ENCODE measurements at regions not wholly inside any gene's neighbourhood (a gene's known extent, or its start where the extent isn't known, plus 50 kb on each side); places are given as distances from the start of the nearest gene placed in this dataset.

- FAIRE-seq: no peak
Measured at GRCh38 chr3:144235489-144235888, 263.9 kb downstream of the DIPK2A start.

- no peak for FAIRE-seq
Measured at GRCh38 chr3:144237351-144237750, 265.7 kb downstream of the DIPK2A start.

DNA sequence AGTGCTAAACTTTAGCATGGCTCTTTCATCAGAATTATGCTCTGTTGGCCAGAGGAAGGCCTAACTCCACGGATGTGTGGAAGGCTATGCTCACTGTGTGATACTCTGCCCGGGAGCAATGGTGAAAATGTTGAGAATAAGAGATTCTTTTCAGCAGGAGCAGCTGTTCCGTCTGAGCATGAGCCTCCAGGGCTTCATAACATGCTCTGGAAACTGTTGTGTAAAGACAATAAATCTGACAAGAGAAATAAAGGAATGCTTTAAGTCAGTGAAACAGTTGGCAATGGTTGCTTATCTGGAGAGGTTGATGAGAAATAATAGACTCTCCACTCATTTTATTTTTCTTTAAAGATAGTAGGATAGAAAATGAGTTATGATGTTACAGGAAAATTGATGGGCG is 269.8 kb downstream of the DIPK2A start:
- FAIRE-seq: no peak

DNA sequence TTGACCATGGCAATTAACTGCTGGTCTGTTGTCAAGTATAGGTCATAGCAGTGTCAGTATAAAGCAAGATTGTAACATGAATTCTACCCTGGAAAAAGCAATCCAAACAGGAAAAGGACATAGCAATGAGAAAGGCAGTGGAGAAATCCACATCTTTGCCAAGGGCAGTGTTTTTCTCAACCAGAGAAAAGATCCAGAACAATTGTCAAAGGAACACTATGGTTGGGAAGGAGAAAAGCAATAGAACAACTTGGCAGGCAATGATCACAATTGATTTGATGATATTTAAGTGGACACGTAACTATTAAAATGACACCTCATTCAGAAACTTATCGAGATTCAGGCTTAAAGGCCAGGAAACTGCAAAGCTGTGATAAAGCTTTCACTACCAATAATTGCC is 271.1 kb downstream of the DIPK2A start:
- FAIRE-seq: no peak

GRCh38 chr3:144244662-144245061 is 273.0 kb downstream of the DIPK2A start:
- no peak for FAIRE-seq

DNA sequence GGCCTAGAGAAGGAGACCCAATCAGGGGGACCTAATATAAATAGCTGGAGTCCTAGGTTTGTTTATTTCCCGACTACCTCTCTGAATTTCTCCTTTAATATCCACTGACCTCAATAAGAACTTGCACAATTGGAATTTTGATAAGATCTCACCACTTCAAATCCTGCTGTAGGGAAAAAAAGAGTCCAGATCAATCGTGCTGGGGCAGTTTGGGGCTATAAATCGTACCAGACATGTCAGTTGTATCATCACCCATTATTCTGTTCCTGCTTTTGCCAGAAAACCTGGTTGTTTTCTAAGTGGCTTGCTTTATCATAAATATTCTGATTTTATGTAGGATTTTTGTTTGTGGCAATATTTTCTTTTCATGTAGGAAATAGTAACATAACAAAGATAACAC is 281.3 kb downstream of the DIPK2A start:
- FAIRE-seq: no peak

GRCh38 chr3:144257381-144257780 is 285.8 kb downstream of the DIPK2A start:
- no peak for FAIRE-seq

DNA sequence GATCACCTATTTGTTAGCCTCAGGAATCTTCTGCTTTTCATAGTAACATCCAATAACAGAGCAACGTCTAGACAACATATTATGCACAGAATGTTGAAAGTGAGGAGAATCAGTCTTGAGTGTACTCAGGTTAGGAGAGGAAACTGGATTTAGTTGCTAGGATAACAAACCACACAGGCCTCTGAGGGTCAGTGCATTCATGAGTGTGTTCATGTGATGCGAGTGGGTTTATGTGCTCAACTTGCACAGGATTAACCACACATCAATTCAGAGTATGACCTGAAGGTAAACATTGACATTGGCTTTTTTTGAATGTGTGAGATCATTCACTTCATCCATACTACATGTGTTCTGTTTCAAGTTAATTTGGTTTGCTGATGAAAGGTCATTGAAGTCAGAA is 287.6 kb downstream of the DIPK2A start:
- FAIRE-seq: peak; percentile 9

DNA sequence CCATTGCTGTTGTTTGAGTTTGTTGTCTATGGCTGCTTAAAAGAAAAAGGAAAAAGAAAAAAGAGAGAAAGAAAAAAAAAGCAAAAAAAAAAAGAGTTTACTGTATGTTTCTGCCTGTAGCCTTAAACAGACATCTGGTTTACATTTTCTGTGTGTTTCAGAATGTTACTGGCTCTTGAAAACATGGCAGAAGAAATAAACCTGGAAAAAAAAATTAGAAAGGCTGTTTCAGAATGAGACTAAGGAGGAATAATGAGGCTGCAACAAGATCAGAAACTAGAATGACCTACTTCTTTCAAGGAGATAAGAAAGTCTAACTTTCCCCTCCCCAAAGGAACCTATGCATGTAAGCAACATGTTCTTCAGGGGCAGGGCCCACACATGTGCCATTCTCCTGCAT is 292.1 kb downstream of the DIPK2A start:
- FAIRE-seq: no peak

DNA sequence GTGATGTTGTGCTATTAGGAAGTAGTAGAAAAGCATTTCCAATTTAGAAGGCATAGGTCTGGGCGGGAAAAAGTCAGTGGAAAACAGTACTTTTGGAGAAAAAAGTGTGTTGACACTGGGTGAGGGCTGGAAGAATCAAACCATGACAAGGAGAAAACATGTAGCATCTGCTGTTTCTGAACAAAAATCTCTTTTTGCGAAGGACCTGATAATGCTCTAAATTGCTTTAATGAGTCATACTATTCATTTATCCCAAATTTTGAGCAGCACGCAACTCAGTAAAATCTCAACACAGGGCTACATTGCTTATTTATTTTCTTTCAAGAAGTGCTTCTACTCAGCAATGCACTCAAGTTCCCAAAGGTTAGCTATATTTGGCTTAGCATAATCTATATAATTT is 292.7 kb downstream of the DIPK2A start:
- no peak for FAIRE-seq

DNA sequence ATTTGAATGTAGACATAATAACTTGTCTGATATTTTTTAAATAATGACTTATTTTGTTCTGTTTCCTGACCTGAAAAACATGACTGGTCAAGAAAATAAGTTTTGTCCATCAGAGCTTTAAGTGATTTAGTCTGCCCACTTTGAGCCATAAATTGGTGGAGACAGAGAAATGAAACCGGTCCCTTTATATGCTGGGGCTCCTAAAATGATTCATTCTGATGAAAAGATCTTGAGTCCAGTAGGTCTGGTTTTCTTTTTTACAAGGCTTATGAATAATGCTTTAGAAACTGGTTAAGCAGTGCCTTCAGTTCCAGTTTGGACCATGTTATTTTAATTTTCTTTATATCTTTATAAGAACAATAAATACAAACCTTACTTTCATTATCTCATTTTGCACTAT is 293.2 kb downstream of the DIPK2A start:
- no peak for FAIRE-seq

- FAIRE-seq: no peak
Measured at GRCh38 chr3:144265542-144266100, 294.0 kb downstream of the DIPK2A start.

GRCh38 chr3:144270100-144270499 is 298.5 kb downstream of the DIPK2A start:
- no peak for FAIRE-seq

DNA sequence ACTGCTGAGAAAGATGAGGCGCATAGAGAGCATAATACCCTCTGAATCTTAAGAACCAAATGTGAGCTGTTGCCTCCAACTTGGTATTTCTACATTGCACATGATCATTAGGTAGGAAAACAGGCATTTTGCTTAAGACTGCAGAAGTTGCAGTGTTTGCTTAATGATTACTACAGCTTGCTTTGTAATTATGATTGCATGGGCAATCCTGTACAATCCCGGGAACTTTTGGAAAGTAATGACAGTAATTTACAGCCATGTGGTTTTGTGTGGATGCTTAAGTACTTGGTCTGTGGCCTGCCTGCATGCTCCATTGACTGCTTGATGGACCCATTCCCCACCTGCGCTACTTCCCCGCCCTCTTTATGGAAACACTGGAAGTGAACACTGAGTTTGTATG is 301.1 kb downstream of the DIPK2A start:
- FAIRE-seq: no peak

DNA sequence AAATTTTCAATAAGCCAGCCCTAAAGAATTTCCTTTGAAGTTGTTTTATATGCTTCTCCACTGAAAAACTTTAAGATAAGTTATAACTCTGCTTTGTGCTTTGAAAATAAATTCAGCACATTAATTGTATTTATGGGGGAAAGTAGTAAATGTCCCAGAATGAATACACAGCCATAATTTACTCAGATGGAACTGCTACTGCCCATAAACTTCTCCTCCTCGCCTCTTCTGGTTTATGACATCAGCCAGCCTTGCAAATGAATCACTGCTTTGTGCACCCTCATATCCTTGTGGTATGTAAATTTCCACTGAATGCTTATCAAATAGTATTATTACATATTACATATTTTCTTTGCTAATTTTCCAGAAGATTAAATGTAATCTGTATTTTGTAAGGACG is 302.0 kb downstream of the DIPK2A start:
- FAIRE-seq: no peak

GRCh38 chr3:144275005-144275404 is 303.4 kb downstream of the DIPK2A start:
- FAIRE-seq: no peak

DNA sequence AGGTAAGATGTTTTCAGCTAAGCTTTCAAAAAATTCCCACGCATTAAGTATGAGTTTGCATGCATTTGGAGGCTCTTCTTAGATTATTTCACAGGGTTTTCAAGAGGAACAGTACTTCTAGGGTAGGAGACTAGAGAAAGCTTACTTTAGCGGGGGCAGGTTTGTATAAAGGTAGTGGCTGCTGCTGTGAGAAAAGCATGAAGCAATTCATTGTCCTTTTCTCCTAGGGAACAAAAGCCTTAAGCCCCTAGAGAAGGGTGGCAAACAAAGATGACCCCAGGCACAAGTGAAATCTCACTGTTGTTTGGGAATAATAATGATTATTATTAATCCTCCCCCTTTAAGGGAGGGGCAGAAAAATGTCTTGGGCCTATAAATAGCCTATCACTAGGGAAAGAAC is 310.7 kb downstream of the DIPK2A start:
- no peak for FAIRE-seq

DNA sequence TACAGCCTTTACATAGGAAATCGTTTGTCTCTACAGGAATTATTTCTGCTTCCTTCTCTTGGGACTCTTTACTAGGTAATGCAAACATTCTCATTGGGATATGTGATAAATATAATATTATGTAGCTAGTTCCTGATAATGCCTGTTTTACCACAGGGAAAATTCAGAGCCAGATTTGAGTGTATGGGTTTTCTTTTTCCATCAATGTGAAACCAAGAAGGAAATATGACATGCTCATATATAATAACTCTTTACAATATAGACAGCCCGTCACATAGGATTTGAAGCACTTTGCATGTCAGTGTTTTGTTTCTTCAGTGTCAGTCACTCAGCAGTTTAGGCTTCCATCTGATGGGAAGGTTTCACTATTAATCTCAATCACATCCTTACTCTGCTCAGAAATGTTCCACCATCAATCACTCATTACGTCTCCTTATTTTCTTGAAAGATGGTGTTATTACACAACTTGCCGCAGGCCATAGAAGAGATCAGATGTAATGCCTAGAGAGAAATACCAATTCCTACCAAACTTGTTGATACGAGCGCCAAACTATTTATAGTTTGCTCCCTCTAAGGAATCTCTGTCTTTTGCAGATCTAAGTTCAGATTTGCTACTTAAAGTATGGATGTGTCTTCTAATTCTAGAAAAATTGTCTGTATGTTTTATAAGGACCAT is 314.8 kb downstream of the DIPK2A start:
- FAIRE-seq: no peak

- no peak for FAIRE-seq
Measured at GRCh38 chr3:144287001-144287400, 315.4 kb downstream of the DIPK2A start.

GRCh38 chr3:144289057-144289456 is 317.4 kb downstream of the DIPK2A start:
- no peak for FAIRE-seq

DNA sequence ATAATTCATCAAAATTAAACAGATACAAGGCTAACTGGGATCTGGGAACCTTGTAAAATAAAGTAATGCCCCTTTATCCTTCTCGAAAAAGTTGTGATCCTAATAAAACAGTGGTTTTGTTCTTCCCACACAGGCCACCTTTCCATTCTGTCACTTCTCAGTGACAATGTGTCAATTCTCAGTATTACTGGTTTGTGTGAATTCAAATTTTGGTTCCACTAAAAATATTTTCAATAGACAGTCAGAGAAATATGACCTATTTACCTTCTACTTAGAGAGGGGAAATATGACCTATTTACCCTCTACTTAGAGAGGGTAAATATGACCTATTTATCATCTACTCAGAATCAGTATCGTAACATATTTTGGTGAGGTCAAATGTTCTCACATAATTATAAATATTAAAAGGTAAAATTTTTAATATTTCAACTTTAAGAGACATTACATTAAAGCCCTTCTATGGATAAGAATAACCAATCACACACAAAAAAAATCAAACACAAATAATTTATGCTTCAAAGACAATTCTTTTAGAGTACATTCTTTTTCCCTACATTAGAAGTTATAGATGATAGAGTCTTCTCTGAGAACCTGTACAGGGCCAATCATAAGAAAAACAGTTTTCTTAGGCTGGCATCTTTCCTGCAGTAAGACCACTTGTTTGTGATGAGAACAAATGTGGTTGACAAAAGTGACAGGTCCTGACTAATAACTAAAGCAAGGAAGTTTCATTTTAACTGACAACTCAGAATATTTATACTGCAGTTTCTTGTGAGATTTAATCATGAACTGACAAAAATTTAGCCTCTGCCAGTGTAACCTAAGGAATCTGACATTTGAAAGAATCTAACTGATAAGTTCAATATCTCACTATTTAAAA is 323.3 kb downstream of the DIPK2A start:
- FAIRE-seq: no peak

- FAIRE-seq: no peak
Measured at GRCh38 chr3:144295613-144296012, 324.0 kb downstream of the DIPK2A start.

GRCh38 chr3:144296808-144297207 is 325.2 kb downstream of the DIPK2A start:
- peak; percentile 47 for FAIRE-seq

DNA sequence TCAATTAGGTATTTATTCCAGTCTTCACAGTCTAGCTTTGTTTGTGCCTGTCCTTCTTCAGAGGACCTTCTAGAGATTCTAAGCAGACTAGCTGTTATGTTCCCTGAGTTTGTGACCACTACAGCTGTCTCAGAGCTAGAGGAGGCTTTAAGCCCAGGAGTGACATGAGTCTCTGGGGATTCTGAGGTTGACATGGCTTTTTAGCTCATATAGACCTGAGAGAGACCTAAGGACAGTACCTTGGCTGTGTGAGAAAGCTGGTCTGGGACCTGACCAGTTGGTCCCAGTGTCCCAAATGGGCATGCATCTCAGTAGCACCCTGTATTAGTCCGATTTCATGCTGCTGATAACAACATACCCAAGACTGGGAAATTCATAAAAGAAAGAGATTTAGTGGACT is 330.2 kb downstream of the DIPK2A start:
- FAIRE-seq: no peak
